GM12874 (cell line): ENCODE measurements at regions not wholly inside any gene's neighbourhood (a gene's known extent, or its start where the extent isn't known, plus 50 kb on each side); places are given as distances from the start of the nearest gene placed in this dataset.

Source experiments
- TF ChIP-seq, protein P1 (sequence below): IDR thresholded peaks from 2 replicates; pipeline ENCODE4 v1.5.1; 2011; ENCODE audit warnings: low read depth, mild to moderate bottlenecking, control low read depth, low read length, moderate library complexity; ENCODE audit not compliant: insufficient read depth

DNA sequence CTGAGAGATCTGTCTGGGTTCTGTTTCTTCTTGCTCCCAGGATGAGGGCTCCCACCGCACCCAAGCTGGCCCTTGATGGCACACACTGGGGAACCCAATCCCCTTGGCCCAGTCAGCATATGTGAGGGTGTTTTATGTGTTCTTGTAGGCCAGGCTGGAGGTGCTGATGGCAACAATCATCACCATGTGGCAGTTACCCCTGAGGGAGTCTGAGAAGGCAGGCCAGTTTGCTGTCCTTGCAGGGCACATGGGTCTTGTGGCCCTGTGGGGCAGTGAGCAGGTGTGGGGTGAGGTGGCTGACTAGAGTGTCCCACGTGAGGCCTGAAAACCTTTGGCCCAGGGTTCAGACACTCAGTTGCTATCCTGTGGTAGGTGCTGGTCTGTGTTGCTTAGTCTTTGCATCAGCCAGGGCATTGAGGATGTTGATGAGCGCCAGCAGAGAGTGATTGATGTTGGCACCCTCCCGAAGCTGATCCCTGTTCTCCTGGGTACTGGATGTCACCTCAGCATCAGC is 2183.0 kb downstream of the TP53TG3F start:
- TF ChIP-seq, protein P1, sequence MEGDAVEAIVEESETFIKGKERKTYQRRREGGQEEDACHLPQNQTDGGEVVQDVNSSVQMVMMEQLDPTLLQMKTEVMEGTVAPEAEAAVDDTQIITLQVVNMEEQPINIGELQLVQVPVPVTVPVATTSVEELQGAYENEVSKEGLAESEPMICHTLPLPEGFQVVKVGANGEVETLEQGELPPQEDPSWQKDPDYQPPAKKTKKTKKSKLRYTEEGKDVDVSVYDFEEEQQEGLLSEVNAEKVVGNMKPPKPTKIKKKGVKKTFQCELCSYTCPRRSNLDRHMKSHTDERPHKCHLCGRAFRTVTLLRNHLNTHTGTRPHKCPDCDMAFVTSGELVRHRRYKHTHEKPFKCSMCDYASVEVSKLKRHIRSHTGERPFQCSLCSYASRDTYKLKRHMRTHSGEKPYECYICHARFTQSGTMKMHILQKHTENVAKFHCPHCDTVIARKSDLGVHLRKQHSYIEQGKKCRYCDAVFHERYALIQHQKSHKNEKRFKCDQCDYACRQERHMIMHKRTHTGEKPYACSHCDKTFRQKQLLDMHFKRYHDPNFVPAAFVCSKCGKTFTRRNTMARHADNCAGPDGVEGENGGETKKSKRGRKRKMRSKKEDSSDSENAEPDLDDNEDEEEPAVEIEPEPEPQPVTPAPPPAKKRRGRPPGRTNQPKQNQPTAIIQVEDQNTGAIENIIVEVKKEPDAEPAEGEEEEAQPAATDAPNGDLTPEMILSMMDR, result no peak

DNA sequence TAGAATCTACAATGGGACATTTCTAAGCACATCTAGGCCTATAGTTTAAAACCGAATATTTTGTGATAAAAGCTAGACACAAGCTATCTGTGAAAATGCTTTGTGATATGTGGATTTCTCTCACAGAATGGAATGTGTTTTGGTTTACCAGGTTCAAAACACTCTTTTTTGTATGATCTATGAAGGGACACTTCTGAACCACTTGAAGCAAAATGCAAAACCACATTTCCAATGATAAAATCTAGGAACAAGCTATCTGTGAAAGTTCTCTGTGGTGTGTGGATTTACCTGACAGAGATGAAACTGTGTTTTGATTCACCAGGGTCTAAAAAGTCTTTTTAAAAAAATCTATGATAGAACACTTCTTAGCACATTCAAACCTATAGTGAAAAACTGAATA is 2192.4 kb downstream of the TP53TG3F start:
- TF ChIP-seq, protein P1, result no peak

DNA sequence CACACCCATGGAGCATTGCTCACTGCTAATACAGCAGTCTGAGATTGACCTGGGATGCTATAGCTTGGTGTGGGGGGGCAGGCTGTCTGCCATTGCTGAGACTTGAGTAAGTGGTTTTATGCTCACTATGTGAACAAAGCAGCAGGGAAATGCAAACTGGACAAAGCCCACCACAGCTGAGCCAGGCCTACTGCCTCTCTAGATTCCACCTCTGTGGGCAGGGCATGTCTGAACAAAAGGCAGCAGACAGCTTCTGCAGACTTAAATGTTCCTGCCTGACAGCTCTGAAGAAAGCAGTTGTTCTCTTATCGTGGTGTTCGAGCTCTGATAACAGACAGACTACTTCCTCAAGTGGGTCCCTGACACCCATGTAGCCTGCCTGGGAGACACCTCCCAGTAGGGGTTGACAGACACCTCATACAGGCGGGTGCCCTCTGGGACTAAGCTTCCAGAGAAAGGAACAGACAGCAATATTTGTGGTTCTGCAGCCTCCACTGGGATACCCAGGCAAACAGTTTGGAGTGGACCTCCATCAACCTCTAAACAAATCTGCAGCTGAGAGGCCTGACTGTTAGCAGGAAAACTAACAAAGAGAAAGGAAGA is 2204.8 kb downstream of the TP53TG3F start:
- TF ChIP-seq, protein P1, result no peak

DNA sequence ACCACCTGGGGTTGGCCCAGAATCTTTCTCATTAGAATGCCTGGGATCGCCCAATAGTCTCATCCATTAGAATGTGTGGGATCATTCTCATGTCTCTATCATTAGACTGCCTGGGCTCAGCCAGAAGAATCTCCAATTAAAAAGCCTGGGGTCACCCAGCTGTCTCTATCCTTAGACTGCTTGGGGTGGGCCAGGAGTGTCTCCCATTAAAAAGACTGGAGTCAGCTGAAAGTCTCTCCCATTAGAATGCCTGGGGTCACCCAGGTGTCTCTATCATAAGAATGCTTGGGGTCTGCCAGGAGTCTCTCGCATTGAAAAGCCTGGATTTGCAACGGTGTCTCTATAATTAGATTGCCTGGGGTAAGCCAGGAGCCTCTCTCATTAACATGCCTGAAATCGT is 2225.7 kb downstream of the TP53TG3F start:
- TF ChIP-seq, protein P1, result no peak

DNA sequence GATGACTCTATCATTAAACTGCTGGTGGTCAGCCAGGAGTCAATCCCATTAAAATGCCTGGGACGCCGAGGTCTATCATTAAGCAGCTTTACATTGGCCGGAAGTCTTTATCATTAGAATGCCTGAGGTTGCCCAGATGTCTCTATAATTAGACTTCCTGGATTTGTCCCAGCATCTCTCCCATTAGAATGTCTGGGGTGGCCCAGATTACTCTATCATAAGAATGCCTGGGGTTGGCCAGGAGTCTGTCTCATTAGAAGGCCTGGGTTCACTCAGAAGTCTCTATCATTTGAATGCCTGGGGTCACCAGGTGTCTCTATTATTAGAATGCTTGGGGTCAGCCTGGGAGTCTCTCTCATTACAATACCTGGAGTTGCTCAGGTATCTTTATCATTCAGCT is 2227.2 kb downstream of the TP53TG3F start:
- TF ChIP-seq, protein P1, result no peak

DNA sequence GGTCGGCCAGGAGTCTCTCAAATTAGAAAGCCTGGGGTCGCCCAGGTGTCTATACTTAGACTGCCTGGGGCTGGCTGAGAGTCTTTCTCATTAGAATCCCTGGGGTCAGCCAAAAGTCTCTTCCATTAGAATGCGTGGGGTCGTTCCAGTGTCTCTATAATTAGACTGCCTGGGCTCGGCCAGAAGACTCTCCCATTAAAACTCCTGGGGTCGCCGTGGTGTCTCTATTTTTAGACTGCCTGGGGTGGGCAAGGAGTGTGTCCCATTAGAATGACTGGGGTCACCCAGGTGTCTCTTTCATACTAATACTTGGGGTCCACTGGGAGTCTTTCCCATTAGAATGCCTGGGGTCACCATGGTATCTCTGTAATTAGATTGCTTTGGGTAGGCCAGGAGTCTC is 2227.7 kb downstream of the TP53TG3F start:
- TF ChIP-seq, protein P1, result no peak

DNA sequence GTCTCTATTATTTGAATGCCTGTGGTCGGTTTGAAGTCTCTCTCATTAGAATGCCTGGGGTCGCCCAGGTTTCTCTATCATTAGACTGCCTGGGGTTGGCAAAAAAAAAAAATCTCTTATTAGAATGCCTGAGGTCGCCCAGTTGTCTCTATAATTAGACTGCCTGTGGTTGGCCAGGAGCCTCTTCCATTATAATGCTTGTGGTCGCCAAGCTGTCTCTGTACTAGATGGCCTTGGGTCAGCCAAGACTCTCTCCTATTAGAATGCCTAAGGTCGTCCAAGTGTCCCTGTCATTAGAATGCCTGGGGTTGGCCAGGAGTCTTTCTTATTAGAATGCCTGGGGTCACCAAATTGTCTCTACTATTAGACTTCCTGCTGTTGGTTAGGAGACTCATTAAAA is 2228.4 kb downstream of the TP53TG3F start:
- TF ChIP-seq, protein P1, result no peak
